GM21619 (cell line): ENCODE measurements at regions not wholly inside any gene's neighbourhood (a gene's known extent, or its start where the extent isn't known, plus 50 kb on each side); places are given as distances from the start of the nearest gene placed in this dataset.
"Not testable (repeated sequence)": the region's sequence is repeated elsewhere in the genome, so short reads cannot be mapped to it uniquely, and the experiment has no call there.

Experiments used
- ATAC-seq: cut with Tn5 transposase; IDR thresholded peaks from one replicate; pipeline ENCODE4 v1.9.1; 2021; ENCODE audit not compliant: unreplicated experiment

DNA sequence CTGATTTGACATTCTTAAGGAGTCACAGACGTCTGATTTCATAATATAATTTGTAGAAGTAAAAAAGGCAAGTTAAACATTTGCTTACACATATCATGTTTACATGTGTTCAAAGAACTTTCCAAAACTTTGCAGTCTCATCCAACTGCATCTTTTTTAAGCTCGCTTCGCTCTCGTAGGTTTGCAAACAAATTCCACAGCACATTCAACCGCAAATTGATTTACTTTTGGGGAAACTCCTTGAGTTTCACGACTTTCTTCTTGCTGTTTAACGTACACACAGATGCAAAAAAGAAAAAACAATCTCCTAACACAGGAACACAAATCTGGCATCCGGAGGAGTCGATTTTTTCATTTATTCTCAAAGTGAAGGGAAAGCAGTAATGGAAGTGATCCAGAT is 1149.5 kb downstream of the VRK1 start:
- ATAC-seq = no peak

DNA sequence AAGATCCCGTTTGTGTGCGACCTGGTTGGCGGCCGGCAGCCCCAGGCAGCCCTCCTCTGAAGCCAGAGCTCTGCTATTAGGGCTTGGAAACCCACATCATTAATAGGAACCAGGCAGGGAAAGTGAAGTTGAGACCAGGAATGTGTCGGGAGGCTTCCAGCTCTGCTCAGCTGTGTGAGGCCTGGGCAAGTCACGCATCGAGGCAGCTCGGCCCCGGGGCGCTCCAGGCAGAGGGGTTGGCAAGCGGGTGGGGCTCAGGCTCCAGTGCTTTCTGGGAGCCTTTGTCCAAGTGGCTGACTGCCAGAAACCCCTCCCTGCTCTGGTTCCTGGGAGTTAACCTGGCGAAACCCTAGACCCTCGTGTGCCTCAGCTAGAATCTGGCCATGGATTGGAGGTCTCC is 1151.7 kb downstream of the VRK1 start:
- ATAC-seq = no peak

DNA sequence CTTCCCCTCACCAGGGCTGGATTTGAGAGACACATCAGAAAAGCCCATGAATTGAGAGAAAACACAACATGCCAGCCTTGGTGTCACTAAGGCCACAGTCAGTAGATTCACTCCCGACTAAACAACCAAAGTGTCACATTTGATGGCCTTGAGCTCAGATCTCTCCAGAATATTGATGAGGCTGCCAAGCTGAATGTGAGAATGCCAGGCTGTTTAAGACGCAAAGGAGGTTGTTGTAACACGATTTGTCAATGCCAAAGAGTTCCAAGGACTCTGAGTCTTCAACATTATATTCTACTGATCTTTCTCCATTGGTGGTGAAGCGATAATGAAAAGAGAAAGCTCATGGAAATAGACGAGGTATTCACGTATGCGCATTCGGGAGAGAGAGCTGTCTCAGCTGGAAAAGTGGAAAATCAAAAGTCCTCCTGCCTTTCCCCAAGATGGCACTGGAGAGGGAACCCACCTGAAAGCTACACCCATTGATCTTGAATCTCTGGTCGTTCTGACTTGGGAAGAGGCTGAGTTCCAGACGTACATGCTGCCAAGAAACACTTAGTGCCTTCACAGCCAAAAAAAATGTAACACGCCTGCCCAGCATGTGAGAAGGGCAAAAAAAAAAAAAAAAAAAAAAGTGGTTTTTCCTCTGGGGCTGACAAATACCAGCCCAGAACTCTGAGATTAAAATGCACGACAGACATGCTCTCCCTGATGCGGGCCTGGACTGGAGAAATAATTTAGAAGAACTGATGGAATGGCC is 1159.6 kb downstream of the VRK1 start:
- no peak for ATAC-seq

DNA sequence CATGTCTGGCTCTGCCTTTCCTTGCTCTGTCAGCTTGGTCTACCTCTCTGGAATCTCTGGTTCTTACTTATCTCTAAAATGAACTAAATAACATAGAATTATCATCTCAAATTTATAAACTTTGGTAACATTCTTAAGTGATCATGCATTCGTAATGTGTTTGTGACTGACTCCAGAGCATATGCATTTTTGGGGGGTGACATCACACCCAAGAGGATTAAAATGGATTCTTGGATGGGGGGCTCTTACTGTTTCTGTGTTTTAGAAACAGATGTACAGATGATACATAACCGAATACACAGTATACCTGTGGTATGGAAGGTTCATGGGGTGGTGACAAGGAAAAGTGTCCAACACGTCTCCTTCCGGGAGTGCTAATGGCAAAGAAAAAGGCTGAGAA is 1162.1 kb downstream of the VRK1 start:
- no peak for ATAC-seq

DNA sequence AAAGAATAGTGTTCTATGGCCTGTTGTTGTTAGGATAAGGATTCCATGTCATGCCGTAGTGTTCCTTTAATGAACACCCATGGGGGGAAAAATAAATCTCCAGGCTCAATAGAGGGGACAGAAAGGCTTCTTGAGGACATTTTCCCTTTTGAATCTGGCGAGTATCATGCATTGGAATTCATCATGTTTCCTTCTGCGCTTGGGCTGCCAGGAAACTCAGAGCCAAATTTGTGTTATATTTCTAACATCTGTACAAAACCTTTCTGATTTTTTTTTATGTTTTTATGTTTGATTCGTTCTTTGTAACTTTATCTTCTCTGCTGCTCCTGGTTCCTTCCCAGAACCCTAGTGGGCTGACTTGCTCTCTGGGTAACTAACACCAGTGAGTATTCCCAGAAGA is 1163.3 kb downstream of the VRK1 start:
- no peak for ATAC-seq

DNA sequence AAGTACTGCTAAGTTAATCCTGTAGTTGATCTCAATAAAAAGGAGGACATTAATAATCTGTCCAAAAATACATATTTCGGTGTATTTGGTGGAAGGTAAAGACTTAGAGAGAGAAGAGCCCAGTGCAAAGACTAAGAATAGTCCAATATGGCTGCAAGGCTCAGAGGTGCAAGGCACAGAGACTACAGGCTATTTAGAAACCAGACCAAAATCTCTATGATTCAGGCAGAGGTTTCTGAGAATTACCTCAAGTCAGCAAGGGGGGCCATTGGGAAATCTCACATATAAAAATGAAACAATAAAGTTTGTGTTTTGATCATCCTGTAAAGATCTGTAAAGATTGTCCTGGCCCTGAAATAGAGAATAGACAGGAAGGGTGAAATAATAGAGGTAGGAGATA is 1173.0 kb downstream of the VRK1 start:
- no peak for ATAC-seq

DNA sequence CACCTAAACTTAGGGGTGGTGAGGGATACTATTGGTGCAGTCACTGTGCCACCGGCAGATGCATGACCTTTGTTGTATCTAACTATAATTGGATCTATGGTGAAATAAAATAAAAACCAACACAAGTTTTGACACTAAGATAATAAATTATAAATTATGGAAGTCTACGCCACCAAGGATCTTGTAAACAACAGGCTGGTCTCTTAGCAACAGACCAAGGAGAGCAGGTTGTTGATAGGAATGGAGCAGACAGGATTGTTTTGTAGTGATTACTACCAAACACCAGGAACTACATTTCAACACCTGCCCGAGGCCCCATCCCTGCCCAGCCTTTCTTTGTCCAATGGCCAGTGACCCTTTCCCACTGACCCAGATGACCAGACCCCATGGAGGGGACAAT is 1178.0 kb downstream of the VRK1 start:
- no peak for ATAC-seq

DNA sequence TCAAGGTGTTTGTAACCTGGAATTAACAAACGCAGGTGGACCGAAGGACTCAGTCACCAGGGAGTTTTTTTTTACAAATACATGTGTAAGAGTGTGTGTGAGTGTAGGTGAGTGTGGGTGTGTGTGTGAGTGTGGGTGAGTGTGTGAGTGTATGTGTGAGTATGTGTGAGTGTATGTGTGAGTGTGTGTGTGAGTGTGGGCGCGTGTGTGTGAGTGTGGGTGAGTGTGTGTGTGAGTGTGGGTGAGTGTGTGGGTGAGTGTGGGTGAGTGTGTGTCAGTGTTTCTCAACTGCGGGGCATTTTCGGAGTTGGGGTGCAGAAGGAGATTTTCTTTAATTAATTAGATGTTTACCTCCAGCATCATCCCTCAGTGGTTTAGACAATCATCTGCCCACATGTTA is 1178.8 kb downstream of the VRK1 start:
- ATAC-seq = no peak

DNA sequence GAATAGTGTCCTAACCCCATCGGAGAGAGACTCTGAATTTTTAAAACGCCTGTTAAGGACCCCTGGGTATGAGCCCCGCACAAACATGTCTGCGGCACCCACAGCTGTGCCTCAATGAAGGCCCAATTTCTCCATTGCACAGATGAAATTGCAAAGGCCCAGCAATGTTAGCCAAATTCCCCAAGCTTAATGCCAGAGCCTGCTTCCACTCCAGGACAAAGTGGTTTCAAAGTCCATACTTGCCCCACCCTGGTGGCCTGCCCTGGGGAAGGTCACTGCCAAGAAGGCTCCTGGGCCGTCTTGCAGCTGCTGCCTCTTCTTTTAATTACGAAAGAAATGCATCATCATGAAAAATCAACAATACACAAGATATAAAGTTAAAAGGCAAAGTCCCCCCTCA is 1179.7 kb downstream of the VRK1 start:
- ATAC-seq = no peak

DNA sequence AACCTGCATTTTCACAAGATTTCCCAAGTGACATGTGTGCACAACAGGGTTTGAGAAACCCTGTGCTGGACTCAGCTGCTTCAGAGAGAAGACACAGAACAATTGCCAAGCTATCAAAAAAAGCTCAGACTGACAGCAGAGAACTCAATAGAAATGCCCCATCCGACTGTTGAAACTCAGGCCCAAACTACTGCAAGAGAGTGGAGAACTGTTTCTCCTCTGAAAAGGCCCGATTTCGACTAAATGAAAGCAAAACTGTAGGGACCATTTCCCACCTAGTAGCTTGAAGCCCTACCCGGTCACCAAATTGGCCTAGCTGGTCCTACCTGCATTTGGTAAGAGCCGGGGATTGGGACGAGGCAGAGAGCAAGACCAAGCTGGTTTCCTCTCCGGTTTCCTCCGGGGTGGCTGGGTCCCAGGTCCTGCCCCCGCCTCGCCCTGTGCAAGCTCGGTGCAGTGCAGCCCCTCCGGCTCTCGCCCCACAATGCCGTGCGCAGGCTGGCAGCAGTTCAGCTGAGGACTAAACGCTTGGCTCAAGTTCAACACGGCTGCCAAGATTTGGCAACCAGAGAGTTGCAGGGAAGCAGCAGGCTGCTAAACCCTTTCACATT is 1180.6 kb downstream of the VRK1 start:
- ATAC-seq = no peak

DNA sequence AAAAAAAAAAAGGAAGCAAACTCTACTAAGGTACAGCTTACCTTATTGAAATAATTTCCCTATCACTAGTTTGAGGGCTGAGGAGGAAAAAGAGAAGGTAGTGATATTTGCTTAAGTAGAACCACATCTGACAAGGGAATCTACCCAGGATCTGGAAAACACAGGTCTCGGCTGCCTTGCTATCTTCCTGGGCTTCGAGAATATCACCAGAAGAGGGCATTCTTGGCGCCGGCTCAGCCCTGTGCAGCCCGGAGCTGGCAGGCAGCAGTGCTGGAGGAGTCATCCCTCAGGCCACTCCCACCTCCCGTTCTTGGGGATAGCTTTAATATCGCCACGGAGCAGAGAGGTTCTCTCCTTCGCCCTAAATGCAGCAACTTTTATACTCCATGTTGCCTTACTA is 1181.2 kb downstream of the VRK1 start:
- no peak for ATAC-seq

DNA sequence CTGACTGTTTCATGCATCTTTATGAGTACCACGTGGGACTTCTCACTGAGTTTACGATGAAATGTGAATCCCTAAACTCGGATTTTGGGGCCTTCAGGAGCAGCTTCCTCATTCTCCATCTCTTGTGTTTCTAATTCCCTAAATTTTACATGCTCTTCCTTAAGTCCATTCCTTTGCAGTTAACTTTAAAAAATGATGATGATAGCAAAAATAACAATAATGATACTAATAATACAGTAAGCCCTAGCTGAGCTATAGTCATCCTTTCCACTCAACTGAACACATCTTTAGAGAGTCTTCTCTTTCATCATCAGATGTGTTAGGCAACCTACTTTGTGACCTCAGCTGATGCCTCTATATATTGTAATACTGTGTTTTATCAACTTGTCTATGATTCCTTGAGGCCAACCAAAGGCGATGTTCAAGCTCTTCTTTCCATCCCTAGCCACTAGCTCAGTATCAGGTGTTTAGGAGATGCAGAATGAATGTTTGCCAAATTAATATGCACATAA is 1196.4 kb downstream of the VRK1 start:
- ATAC-seq = no peak

DNA sequence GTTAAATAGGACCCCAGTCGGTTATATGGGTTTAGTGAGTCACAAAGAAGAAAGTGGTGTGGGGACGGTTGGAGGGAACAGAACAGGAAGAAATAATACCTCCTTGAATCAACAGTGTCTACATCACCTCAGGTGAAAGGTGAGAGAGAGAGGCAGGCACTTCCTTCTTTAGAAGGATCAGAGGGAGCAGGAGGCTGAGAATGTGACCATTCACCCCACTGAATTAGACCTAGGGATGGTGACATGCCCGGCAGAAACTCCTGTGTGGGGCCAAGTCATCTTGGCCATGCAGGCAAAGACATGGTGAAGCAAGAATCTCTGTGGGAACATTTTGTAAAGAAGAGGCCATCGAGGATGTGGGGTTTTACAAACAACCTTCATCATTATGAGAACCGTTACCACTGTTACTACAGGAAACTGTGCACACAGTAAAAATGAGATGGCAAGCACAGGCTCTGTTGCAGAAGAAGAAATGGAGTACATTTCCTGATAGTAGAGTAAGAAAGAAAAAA is 1196.9 kb downstream of the VRK1 start:
- no peak for ATAC-seq

DNA sequence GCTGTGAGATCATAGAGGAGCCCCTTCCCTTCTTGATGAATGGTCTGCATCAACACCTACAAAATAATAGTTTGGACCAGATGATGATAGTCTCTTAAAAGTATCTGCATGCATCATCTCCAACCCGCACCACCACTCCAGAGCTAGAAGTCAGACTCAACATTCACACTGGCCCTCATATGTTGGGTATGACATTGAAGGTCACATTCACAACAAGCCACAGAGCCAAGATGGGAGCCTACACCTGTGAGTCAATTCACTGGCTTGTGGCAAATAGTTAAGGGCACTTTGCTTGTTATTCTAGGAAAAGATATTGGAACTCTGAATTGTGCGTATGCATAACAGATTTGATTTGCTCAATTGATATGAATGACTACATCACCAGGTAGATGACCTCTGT is 1197.9 kb downstream of the VRK1 start:
- no peak for ATAC-seq

DNA sequence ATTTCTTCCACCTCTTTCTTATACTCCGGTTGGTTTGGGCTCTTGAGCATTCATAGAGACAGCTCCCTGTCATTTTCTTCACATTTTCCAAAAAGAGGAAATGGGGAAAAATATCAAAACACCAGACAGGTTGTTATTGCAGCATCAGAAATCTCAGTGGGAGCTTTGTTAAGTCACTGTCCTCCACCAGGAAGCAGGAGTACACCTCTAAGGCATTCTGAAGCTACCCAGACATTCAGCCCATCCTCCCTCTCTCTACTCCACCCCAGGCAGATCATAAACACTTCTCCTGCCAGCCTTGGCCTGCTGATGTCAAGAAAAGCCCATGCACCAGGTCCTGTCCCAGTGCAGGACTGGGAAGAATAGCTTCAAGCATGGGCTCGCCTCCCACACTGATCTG is 1198.3 kb downstream of the VRK1 start:
- no peak for ATAC-seq

DNA sequence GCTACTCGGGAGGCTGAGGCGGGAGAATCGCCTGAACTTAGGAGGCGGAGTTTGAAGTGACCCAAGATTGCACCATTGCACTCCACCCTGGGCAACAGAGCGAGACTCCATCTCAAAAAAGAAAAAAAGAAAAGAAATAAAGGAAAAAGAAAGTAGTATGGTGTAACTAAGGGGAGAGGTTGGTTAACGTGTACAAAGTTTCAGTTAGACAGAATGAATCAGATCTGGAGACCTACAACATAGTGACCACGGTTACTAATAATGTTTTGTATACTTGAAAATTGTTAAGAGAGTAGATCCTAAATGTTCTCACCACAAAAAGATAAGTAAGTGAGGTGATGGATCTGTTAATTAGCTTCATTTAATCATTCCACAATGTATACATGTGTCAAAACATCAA is 1208.8 kb downstream of the VRK1 start:
- ATAC-seq = no peak

DNA sequence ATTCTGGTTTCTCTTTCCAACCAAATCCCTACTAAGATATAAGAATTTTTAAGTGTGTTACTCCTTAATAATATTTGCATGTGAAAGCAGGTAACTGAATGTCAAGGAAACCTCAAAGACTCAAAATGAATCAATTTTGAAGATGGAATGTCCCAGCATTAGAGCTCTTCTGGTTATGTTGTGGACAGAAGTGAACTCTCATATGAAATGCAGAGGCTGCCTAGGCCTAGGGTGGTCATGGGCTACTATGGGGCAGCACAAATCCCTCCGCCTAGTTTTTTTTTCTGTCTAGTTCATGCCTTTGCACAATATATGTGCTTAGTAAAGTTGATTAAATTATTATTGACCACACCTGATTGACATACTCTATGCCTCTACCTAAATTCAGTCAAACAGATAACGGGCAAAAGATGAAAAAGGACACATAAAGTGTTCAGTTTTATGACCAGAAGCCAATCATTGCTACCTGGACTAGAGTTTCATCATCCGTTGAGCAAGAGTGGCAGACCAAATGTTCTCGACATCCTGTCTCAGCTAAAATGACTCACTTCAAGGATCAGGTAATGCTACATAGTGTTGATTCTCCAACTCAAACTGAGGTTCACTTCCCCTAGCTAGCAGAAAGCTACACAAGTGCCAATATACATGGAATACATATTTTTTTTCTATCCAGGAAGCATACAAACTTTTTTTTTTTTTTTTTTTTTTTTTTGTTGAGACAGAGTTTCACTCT is 1211.4 kb downstream of the VRK1 start:
- no peak for ATAC-seq

DNA sequence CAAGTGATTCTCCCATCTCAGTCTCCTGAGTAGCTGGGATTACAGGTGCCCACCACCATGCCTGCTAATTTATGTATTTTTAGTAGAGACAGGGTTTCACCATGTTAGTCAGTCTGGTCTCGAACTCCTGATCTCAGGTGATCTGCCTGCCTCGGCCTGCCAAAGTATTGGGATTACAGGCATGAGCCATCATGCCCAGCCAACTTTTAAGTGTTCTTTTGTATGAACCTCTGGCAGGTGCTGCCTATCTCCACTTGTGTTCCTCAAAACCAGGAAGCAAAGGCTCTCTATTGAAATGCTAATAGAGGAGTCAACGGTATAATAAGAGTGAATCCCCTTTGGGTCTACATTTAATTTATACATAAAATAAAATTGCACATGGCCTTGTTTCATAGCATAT is 1212.0 kb downstream of the VRK1 start:
- not testable (repeated sequence) for ATAC-seq

DNA sequence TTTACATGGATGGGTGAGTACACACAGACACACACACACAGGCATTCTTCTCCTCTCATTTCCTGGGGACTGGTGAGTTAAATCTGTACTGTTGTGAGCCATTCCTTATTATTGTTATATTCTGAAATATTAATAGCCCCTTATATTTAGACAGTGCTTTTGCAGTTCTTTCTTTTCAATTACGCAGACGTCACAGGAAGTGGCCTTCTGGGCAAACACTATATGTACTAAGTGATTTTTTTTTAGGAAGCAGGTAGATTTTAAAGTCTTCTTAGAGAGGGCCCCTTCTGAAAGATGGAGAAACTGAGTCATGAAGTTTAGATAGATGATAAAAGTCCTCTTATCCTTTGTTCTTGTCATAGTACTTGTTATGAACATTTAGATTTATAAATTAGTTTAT is 1213.6 kb downstream of the VRK1 start:
- no peak for ATAC-seq

DNA sequence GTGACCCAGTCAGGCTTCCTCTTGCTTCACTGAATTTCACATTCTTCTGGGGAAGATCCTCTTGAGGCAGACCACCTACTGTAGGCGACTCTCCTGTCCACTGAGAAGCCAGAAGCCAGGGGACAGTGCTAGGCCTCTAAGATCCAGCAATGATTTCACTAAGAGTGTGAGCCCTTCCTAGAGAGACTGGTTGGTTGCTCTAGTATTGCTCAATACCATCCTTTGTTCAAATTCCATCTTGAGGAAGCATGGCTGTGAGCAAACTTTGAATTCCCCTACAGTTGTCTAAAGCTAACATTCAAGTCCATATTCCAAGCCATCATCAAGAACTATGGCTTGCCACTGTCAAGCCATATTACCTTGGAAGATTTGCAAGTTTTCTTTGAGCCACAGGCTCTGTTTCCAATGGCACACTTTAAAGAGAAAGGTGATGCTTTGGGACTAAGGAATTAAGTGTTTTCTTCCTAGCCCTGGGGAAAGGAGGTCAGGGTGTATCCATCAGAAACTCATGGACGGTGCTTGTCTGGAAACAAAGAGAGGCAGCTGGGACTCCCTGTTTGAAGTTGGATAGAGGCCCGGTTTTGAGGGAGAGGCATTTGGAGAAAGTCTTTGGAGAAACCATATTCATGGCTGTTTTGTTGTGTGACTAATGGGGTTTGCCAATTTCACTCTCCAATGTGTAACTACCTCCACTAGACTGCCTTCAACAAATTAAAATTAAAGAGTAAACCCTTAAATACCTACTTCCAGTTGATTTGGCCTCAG is 1217.9 kb downstream of the VRK1 start:
- ATAC-seq = no peak

DNA sequence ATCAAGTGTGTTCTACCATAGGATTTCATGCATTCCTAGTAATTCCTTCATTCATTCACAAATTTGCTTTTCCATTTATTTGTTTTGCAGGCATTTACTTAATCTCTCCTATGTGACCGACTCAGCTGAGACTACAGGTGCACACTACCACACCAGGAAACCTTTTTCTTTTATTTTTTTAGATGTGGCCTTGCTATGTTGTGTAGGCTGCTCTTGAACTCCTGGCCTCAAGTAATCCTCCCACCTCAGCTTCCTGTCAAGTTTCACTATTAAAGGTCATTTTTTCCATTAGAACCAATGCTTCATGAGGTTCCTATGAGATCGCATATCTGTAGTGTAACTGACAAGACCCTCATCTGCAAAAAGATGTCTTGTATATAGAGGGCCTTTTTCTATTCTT is 1218.7 kb downstream of the VRK1 start:
- ATAC-seq = no peak
